AG20443 (cell line): ENCODE measurements at regions not wholly inside any gene's neighbourhood (a gene's known extent, or its start where the extent isn't known, plus 50 kb on each side); places are given as distances from the start of the nearest gene placed in this dataset.
A peak's percentile ranks its signal among the peaks of the same experiment; 100 is the strongest.
"Not testable (repeated sequence)": the region's sequence is repeated elsewhere in the genome, so short reads cannot be mapped to it uniquely, and the experiment has no call there.

Experiments used
- DNase-seq: peaks from one replicate; pipeline ENCODE4 v3.0.0; 2012; ENCODE audit warnings: low spot score, mixed read lengths

DNA sequence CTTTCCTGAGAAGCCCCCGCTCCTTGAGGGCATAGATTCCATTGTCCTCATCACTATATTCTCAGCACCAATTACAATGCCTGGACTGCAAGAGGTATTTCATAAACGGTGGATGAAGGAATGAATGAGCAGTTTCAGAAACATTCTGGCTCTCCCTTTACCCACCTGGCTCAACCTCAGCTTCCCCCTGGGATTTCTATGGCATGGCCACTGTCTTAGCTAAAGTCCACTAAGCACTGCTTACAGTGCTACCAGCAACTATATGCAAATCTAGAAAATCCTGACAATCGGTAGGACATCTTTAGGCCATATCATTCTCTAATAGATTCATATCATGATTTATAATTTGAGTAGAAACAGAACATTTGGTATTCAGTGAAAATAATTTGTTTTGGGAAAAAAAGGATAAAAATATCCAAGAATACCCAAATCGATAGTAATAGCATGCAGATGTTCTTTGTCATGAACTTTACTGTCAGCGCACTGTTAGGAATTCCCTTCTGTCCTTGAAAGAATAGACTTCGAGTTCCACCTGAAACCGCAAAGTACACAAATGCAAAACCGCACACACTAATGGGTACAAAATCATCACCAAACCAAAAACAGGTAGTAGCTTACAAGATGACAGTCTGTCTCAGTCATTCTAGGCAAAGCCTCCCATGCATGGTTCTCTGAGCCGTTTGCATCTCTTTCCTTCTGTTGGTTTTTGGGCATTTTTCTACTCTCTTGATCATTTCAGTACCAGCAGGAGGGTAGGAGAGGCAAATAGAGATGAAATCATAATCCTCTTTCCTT, 303.6 kb upstream of the ID2 start:
- DNase-seq, result no peak

GRCh38 chr2:8379128-8379527, 302.7 kb upstream of the ID2 start:
- no peak for DNase-seq

- DNase-seq, result no peak
Measured at GRCh38 chr2:8379549-8379948, 302.3 kb upstream of the ID2 start.

GRCh38 chr2:8380026-8380425, 301.8 kb upstream of the ID2 start:
- DNase-seq, result no peak

GRCh38 chr2:8380566-8380965, 301.3 kb upstream of the ID2 start:
- DNase-seq, result no peak

- DNase-seq, result no peak
Measured at GRCh38 chr2:8382485-8382884, 299.4 kb upstream of the ID2 start.

GRCh38 chr2:8386748-8387147, 295.1 kb upstream of the ID2 start:
- DNase-seq, result not testable (repeated sequence)

DNA sequence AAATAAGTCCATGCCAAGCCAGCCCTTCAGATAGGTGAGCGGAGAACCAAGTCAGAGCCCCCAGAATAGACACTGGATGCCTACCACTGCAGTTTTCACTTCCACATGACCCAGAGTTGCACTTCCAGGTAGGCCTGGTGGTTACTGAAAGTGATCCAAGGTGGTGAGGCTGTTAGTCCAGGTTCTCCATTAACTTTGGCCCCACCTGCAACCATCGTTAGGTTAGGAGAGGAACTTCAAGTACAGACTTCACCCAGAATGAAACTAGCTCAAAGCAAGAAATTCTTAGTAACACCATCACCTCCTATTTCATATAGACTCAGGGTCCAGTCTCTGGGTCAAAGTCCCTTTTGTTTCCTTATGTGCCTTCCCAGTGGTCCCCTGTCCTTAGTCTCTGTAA, 293.1 kb upstream of the ID2 start:
- DNase-seq, result no peak

GRCh38 chr2:8389431-8390108, 292.3 kb upstream of the ID2 start:
- peak; percentile 58 for DNase-seq

DNA sequence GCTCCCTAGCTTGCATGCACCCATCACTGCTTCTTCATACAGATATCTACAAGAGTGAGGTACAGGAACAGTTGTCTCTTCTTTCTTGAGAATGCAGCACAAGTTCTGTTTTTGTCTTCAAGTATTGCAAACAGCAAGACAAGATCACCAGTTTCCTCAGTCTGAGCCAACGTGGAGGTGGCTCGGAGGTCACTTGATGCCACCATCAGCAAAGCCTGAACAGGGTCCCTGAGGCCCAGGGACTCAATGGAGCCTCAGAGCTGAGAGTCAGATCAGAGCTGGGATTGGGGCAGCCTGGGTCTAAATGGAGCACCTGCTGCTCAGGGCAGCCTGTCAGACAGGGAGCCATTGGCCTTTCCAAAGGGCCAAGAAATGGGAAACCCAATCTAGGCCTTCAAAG, 290.7 kb upstream of the ID2 start:
- no peak for DNase-seq

- no peak for DNase-seq
Measured at GRCh38 chr2:8391584-8391983, 290.3 kb upstream of the ID2 start.

DNA sequence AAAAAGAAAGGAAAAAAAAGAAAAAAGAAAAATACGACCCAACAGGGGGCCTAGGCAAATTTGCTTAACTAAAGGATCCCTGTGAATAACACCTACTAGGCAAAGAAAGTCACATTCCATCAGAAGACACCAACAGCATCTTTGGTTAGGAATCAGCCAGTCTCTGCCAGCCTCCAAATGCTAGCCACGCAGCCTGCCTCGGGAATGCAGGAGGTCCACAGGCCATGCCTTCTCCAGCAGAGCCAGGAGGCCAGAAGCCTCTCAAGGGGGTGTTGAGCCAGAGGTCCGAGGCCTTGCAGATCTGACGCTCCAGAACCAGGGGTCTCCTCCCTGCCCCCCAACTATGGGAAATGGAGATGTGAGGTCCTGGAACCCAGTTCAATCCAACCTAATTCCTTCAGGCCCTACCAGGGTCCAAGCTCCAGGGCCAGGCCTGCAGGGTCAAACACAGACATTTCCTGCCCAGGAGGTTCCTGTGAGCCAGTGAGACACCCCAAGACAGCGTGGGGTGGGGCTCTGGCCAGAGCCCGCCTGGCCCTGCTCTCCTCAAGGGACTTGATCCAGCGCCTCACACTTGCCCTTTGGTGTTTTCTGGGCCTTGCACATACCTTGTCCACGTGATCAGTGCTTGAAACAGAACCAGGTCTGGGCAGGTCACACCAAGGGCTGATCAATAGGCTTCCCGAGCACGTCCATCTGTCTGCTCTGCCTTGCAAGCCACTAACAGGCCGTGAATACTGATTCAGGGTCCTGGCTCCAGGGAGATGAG, 289.6 kb upstream of the ID2 start:
- DNase-seq, result no peak

GRCh38 chr2:8393506-8393905, 288.4 kb upstream of the ID2 start:
- no peak for DNase-seq

DNA sequence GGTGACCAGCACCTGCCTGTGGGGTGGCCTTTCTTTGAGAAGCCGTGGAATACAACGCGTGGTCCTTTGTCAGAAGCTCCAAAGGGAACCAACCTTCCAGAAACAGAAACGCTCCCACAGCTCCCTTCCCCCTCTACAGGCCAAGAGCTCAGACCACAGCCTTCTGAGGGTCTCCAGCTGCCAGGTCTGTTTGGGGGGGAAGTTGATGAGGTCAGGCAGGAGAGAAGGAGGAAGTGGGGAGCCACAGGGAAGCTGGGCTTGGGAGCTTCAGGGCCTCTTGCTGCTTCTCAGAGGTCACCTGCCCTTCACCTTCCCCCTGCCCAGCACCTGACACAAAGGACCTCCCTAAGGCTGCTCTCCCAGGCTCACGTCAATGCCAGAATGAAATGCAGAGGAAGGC, 287.7 kb upstream of the ID2 start:
- DNase-seq, result no peak

DNA sequence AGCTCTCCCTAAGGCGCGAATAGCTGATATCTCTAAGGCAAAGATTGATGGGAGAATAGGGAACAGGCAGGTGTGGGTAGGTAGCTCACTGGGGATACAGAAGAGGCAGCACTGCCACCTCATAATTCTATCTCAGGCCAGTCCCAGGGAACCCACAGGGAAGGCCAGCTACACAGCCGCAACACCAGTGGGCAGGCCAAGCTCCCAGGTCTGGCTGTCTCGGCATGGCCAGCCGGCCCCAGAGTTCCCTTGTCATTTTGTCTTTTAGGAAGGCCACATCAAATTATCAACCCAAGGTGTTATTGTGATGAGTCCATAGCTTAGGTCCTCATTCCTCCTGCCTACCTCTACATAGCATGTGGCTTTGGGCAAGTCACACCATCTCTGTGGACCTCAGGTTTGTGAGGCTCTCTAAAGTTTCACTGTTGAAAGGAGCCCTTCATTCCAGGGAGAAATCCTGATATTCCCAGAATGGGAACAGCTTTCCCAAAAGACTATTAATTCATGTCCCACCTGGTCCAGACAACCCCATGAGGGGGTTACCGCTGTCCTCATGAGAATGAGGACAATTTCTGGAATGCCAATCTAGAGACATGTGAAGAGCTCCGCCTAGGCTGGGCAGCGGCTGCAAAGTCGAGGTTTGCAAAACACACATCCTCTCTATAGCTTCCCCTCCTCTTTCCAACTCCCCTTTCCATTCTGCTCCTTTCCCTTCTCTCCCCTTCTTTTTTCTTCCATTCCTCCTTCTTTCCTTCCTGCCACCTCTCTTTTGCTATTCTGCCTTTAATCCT, 287.1 kb upstream of the ID2 start:
- DNase-seq, result no peak

DNA sequence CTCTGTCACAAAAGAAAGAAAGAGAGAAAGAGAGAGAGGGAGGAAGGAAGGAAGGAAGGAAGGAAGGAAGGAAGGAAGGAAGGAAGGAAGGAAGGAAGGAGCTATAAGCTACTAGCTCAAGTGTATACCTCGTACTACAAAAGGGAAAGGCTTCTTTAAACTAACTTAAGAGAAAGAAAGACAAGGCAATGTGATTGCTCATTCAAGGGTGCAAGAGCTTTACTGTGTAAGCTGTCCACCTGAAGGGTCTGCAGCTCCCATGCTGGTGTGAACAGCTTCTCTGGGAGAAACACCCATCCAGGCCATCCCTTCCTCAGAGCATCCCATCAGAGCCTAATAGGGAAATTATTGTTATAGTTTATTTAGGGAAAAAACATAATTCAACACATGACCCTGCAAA, 286.1 kb upstream of the ID2 start:
- DNase-seq, result no peak

DNA sequence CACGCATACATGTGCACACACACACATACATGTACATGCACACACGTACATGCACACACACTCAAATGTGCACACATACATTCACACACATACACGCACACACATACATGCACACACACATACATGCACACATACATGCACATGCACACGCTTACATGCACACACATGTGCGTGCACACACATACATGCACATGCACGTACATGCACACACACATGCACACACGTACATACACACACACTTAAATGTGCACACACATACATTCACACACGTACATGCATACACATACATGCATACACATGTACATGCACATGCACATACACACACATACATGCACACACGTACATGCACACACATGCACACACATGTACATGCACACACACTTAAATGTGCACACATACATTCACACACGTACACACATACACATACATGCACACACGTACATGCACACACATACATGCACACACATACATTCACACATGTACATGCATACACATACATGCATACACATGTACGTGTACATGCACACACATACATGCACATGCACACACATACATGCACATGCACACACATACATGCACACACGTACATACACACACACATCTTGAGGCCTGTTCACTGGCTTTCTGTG, 283.7 kb upstream of the ID2 start:
- no peak for DNase-seq

DNA sequence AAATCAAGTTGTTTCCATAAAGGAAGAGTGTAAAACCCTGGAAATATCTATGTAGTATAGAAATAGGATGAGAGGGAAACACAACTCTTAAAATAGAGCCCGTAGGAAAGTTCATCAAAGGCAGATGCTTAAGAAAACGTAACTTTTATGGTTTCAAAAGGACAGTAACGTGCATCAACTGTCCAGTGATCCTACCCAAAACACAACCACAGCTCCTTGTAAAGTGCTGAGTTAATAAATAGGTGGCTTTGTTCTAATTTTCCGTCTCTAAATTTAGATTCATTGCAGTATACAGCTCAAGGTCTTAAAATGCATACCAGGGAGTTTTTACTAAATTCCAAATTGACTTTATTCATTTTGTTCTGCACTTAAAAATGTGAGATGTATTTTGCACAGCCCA, 282.1 kb upstream of the ID2 start:
- DNase-seq, result no peak

- no peak for DNase-seq
Measured at GRCh38 chr2:8400196-8400595, 281.7 kb upstream of the ID2 start.

DNA sequence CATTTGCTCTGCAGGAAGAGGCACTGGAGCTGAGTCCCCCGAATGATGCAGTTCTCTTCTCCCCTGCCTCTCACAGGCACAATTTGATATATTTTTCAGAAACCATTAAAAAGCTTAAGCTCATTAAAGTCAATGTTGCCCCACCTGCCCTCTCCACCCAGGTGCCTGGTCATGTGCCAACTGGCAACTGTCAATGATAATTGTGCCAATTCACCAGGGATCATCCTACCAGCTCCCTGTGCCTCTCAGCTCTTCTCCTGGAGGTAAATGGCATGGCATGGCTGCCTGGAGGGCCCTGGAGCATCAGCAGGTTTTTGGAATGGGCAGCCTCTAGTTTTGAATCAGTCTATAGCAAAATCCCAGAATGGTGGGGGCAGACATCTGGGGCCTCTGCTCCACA, 279.6 kb upstream of the ID2 start:
- DNase-seq, result no peak

- no peak for DNase-seq
Measured at GRCh38 chr2:8403876-8404275, 278.0 kb upstream of the ID2 start.

DNA sequence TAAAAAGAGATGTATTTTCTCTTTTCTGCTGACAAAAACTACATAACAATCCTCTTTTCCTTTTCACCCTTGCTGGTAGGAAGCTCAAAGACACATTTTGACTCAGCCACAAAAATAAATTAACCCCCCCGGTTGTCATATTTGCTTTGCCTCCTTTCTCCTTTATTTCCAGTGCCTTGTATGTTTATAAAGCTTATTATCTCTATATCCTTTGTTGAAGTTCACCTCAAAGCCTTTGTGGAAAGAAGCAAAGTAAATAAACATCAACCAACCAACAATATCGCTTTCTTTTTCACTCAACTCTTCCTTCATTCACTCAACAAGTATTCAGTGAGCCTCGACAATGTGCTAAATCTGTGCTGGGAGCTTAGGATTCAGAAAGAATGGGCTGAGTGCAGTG, 276.5 kb upstream of the ID2 start:
- DNase-seq, result no peak
